Keratinocyte (primary cell): ENCODE measurements at regions not wholly inside any gene's neighbourhood (a gene's known extent, or its start where the extent isn't known, plus 50 kb on each side); places are given as distances from the start of the nearest gene placed in this dataset.

Experiments used
- CTCF ChIP-seq, 3 experiments: IDR thresholded peaks in 1 of 3; conservative IDR thresholded peaks in 1 of 3; optimal IDR thresholded peaks in 1 of 3; 2 replicates in 2 of 3; 3 replicates in 1 of 3; pipeline versions ENCODE3 to v1.5.1; 2011; ENCODE audit warnings: low read length in 3 of 3, mild to moderate bottlenecking in 3 of 3, moderate library complexity in 2 of 3, control low read depth in 1 of 3, inconsistent platforms in 1 of 3; ENCODE audit not compliant: insufficient read depth in 2 of 3; ENCODE audit errors: extremely low read depth in 1 of 3
- EZH2 ChIP-seq: IDR thresholded peaks from one replicate; pipeline ENCODE4 v1.6.1; 2012; ENCODE audit warnings: inconsistent platforms, mild to moderate bottlenecking, low read length, moderate library complexity

- TF ChIP-seq CTCF (optimal IDR thresholded peaks at IDR 0.05 in 1 of 3, IDR thresholded peaks at IDR 0.05 in 1 of 3, conservative IDR thresholded peaks at IDR 0.05 in 1 of 3; ENCODE audit: extremely low read depth in 1 of 3, insufficient read depth in 2 of 3, low read length in 3 of 3) = no peak
- no peak for TF ChIP-seq EZH2
These were observed 215.6 kb downstream of the GPR37 start for GRCh38 chr7:124550036-124550435.
